GM12878 (cell line): ENCODE measurements at regions not wholly inside any gene's neighbourhood (a gene's known extent, or its start where the extent isn't known, plus 50 kb on each side); places are given as distances from the start of the nearest gene placed in this dataset.

Source experiments
- ATF3 ChIP-seq: IDR thresholded peaks from 2 replicates; pipeline ENCODE4 v1.6.1; 2011; ENCODE audit warnings: low read depth, mild to moderate bottlenecking, low read length, moderate library complexity, borderline replicate concordance; ENCODE audit errors: extremely low read depth
- BACH1 ChIP-seq: fragments of 450-650 bp; IDR thresholded peaks from 2 replicates; pipeline ENCODE4 v1.6.1; 2017; ENCODE audit warnings: mild to moderate bottlenecking, borderline replicate concordance
- BCL11A ChIP-seq: IDR thresholded peaks from 2 replicates; pipeline ENCODE4 v1.6.1; 2011; ENCODE audit warnings: low read depth, low read length
- NFYB ChIP-seq: IDR thresholded peaks from 2 replicates; pipeline ENCODE4 v1.6.1; 2011; ENCODE audit warnings: low read depth, mild to moderate bottlenecking, low read length, improper control_type of control experiment, moderate library complexity; ENCODE audit not compliant: insufficient read depth
- PAX5 ChIP-seq: IDR thresholded peaks from 2 replicates; pipeline ENCODE4 v1.6.1; 2011; ENCODE audit warnings: low read depth, low read length, borderline replicate concordance
- POLR2AphosphoS2 ChIP-seq: IDR thresholded peaks from 2 replicates; pipeline ENCODE4 v1.6.1; 2011; ENCODE audit warnings: low read depth, mild to moderate bottlenecking, low read length, improper control_type of control experiment, moderate library complexity
- RAD21 ChIP-seq: IDR thresholded peaks from 2 replicates; pipeline ENCODE4 v1.6.1; 2011; ENCODE audit warnings: mild to moderate bottlenecking, low read depth, low read length, moderate library complexity; ENCODE audit not compliant: insufficient read depth
- TF ChIP-seq, protein P1 (sequence below), 3 experiments: IDR thresholded peaks in 2 of 3; conservative IDR thresholded peaks in 1 of 3; 2 replicates each; pipeline ENCODE4 v1.5.1; 2011; ENCODE audit warnings: low read depth in 3 of 3, low read length in 3 of 3, mild to moderate bottlenecking in 3 of 3, control low read depth in 2 of 3, moderate library complexity in 2 of 3, inconsistent platforms in 1 of 3, mixed read lengths in 1 of 3; ENCODE audit not compliant: control insufficient read depth in 2 of 3, insufficient read depth in 1 of 3; ENCODE audit errors: extremely low read depth in 1 of 3
- TF ChIP-seq, protein P2 (sequence below): IDR thresholded peaks from 2 replicates; pipeline ENCODE4 v1.6.1; 2011; ENCODE audit warnings: low read depth, low read length, improper control_type of control experiment, borderline replicate concordance

GRCh38 chr5:68958428-68958827 is 135.4 kb upstream of the SLC30A5 start:
- TF ChIP-seq BCL11A (no peak), PAX5 (no peak), BACH1 (no peak), POLR2AphosphoS2 (no peak), ATF3 (no peak), RAD21 (no peak), NFYB (no peak)
- TF ChIP-seq, protein P1, sequence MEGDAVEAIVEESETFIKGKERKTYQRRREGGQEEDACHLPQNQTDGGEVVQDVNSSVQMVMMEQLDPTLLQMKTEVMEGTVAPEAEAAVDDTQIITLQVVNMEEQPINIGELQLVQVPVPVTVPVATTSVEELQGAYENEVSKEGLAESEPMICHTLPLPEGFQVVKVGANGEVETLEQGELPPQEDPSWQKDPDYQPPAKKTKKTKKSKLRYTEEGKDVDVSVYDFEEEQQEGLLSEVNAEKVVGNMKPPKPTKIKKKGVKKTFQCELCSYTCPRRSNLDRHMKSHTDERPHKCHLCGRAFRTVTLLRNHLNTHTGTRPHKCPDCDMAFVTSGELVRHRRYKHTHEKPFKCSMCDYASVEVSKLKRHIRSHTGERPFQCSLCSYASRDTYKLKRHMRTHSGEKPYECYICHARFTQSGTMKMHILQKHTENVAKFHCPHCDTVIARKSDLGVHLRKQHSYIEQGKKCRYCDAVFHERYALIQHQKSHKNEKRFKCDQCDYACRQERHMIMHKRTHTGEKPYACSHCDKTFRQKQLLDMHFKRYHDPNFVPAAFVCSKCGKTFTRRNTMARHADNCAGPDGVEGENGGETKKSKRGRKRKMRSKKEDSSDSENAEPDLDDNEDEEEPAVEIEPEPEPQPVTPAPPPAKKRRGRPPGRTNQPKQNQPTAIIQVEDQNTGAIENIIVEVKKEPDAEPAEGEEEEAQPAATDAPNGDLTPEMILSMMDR (IDR thresholded peaks at IDR 0.05 in 2 of 3, conservative IDR thresholded peaks at IDR 0.05 in 1 of 3; ENCODE audit: control insufficient read depth in 2 of 3, extremely low read depth in 1 of 3, insufficient read depth in 1 of 3, low read depth in 3 of 3, low read length in 3 of 3) = no peak
- TF ChIP-seq, protein P2, sequence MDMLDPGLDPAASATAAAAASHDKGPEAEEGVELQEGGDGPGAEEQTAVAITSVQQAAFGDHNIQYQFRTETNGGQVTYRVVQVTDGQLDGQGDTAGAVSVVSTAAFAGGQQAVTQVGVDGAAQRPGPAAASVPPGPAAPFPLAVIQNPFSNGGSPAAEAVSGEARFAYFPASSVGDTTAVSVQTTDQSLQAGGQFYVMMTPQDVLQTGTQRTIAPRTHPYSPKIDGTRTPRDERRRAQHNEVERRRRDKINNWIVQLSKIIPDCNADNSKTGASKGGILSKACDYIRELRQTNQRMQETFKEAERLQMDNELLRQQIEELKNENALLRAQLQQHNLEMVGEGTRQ = no peak
